SK-N-SH (cell line): ENCODE measurements at regions not wholly inside any gene's neighbourhood (a gene's known extent, or its start where the extent isn't known, plus 50 kb on each side); places are given as distances from the start of the nearest gene placed in this dataset.
"Not testable (repeated sequence)": the region's sequence is repeated elsewhere in the genome, so short reads cannot be mapped to it uniquely, and the experiment has no call there.

ENCODE experiments used
- CTCF ChIP-seq: fragments of 200-600 bp; sonication (generic); IDR thresholded peaks from 2 replicates; pipeline ENCODE4 v1.6.1; 2017; ENCODE audit warnings: antibody characterized with exemption, mild to moderate bottlenecking, moderate library complexity
- JUND ChIP-seq: IDR thresholded peaks from 2 replicates; pipeline ENCODE4 v1.4.0; 2012
- MXI1 ChIP-seq: IDR thresholded peaks from 2 replicates; pipeline ENCODE4 v1.6.1; 2012; ENCODE audit warnings: mild to moderate bottlenecking, low read depth, low read length, improper control_type of control experiment
- RAD21 ChIP-seq: IDR thresholded peaks from 2 replicates; pipeline ENCODE4 v1.6.1; 2012; ENCODE audit warnings: mild to moderate bottlenecking, low read length
- RFX5 ChIP-seq: IDR thresholded peaks from 2 replicates; pipeline ENCODE4 v1.6.1; 2012; ENCODE audit warnings: mild to moderate bottlenecking, improper control_type of control experiment, low read length
- TAF1 ChIP-seq: IDR thresholded peaks from 2 replicates; pipeline ENCODE4 v1.6.1; 2012; ENCODE audit warnings: low read depth, mild to moderate bottlenecking, low read length, moderate library complexity, borderline replicate concordance
- USF1 ChIP-seq: IDR thresholded peaks from 2 replicates; pipeline ENCODE4 v1.4.0; 2012; ENCODE audit warnings: low read depth, borderline replicate concordance
- ZBTB33 ChIP-seq: IDR thresholded peaks from 2 replicates; pipeline ENCODE4 v1.4.0; 2012; ENCODE audit warnings: low read depth, borderline replicate concordance
- TF ChIP-seq, protein P1 (sequence below): IDR thresholded peaks from 2 replicates; pipeline ENCODE4 v1.6.1; 2012; ENCODE audit warnings: mild to moderate bottlenecking, low read depth, low read length, moderate library complexity

DNA sequence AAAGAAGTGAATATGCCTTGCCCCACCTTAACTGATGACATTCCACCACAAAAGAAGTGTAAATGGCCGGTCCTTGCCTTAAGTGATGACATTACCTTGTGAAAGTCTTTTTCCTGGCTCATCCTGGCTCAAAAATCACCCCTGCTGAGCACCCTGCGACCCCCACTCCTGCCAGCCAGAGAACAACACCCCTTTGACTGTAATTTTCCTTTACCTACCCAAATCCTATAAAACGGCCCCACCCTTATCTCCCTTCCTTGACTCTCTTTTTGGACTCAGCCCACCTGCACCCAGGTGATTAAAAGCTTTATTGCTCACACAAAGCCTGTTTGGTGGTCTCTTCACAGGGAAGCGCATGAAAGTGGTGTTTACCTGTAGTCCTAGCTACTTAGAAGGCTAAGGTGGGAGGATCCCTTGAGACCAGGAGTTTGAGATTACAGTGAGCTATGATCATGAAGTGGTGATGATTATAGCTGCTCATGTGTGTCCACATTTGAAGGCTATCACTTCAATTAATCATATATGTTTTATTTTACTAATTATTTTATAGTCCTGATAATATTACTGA, 985.8 kb upstream of the POT1 start:
- TF ChIP-seq, protein P1, sequence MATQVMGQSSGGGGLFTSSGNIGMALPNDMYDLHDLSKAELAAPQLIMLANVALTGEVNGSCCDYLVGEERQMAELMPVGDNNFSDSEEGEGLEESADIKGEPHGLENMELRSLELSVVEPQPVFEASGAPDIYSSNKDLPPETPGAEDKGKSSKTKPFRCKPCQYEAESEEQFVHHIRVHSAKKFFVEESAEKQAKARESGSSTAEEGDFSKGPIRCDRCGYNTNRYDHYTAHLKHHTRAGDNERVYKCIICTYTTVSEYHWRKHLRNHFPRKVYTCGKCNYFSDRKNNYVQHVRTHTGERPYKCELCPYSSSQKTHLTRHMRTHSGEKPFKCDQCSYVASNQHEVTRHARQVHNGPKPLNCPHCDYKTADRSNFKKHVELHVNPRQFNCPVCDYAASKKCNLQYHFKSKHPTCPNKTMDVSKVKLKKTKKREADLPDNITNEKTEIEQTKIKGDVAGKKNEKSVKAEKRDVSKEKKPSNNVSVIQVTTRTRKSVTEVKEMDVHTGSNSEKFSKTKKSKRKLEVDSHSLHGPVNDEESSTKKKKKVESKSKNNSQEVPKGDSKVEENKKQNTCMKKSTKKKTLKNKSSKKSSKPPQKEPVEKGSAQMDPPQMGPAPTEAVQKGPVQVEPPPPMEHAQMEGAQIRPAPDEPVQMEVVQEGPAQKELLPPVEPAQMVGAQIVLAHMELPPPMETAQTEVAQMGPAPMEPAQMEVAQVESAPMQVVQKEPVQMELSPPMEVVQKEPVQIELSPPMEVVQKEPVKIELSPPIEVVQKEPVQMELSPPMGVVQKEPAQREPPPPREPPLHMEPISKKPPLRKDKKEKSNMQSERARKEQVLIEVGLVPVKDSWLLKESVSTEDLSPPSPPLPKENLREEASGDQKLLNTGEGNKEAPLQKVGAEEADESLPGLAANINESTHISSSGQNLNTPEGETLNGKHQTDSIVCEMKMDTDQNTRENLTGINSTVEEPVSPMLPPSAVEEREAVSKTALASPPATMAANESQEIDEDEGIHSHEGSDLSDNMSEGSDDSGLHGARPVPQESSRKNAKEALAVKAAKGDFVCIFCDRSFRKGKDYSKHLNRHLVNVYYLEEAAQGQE: not testable (repeated sequence)
- not testable (repeated sequence) for TF ChIP-seq CTCF, RAD21, ZBTB33, RFX5, TAF1, JUND, MXI1, USF1
